ENCODE measurements at regions not wholly inside any gene's neighbourhood (a gene's known extent, or its start where the extent isn't known, plus 50 kb on each side); places are given as distances from the start of the nearest gene placed in this dataset.

- no peak for TF ChIP-seq CTCF (IDR thresholded peaks at IDR 0.05)
- no peak for TF ChIP-seq IRF3 (IDR thresholded peaks at IDR 0.05; ENCODE audit: low read depth, low read length)
- TF ChIP-seq EP300 (IDR thresholded peaks at IDR 0.05; ENCODE audit: borderline replicate concordance in 1 of 2, low read depth in 1 of 2, low read length in 1 of 2) = no peak
- no peak for TF ChIP-seq RAD21 (IDR thresholded peaks at IDR 0.05; ENCODE audit: low read length)
- no peak for TF ChIP-seq RFX5 (IDR thresholded peaks at IDR 0.05; ENCODE audit: low read length)
- no peak for TF ChIP-seq SIN3A (IDR thresholded peaks at IDR 0.05; ENCODE audit: borderline replicate concordance, low read depth, low read length)
- TF ChIP-seq PBX3 (IDR thresholded peaks at IDR 0.05) = no peak
- TF ChIP-seq POLR2AphosphoS5 (IDR thresholded peaks at IDR 0.05; ENCODE audit: low read depth, low read length) = no peak
- TF ChIP-seq EZH2phosphoT487 (IDR thresholded peaks at IDR 0.05; ENCODE audit: borderline replicate concordance, low read depth) = no peak
- no peak for TF ChIP-seq REST (IDR thresholded peaks at IDR 0.05; ENCODE audit: low read depth, low read length)
- TF ChIP-seq USF2 (IDR thresholded peaks at IDR 0.05; ENCODE audit: borderline replicate concordance, low read depth, low read length) = no peak
- TF ChIP-seq GABPA (IDR thresholded peaks at IDR 0.05; ENCODE audit: low read depth) = no peak
These were observed 173.5 kb upstream of the KCNIP4 start for GRCh38 chr4:22122062-22122461.
